Left renal pelvis (tissue), 4 donors: ENCODE measurements at regions not wholly inside any gene's neighbourhood (a gene's known extent, or its start where the extent isn't known, plus 50 kb on each side); places are given as distances from the start of the nearest gene placed in this dataset.
"Not testable (repeated sequence)": the region's sequence is repeated elsewhere in the genome, so short reads cannot be mapped to it uniquely, and the experiment has no call there.

Source experiments
- DNase-seq, 4 donors: peaks; one replicate each; pipeline ENCODE4 v3.0.0-alpha.2; 2013; ENCODE audit warnings: low read depth in 4 of 4, low spot score in 3 of 4

GRCh38 chr11:81655351-81655750 lies 1078.3 kb downstream of the FAM181B start:
- no peak for DNase-seq

DNA sequence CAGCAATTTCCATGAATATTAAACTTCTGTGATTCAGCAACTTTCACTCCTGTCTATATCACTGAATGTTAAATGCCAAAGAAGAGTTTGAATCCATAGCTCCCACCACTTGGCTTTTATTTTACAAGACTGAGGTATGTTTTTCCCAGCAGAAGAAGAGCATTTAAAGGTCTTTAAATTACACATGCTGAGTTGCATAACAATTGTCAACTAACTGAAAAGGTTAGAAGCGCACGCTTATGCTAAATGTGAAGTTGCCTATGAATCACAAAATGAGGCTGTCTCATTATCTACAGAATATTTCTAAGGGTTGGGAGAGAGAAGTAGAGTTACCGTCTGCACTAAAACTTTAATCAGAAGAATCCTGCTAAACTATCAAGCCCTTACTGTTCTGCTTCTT lies 1086.3 kb downstream of the FAM181B start:
- no peak for DNase-seq

- DNase-seq, result peak in 3 of 4 donors; percentile 18 to 31 (median 22)
Measured at GRCh38 chr11:81644239-81644840, 1089.3 kb downstream of the FAM181B start.

GRCh38 chr11:81634483-81634882 lies 1099.2 kb downstream of the FAM181B start:
- no peak for DNase-seq

GRCh38 chr11:81602508-81602907 lies 1131.2 kb downstream of the FAM181B start:
- DNase-seq, result no peak

- DNase-seq, result peak in 3 of 4 donors; percentile 8 to 22 (median 19)
Measured at GRCh38 chr11:81596704-81597103, 1137.0 kb downstream of the FAM181B start.

DNA sequence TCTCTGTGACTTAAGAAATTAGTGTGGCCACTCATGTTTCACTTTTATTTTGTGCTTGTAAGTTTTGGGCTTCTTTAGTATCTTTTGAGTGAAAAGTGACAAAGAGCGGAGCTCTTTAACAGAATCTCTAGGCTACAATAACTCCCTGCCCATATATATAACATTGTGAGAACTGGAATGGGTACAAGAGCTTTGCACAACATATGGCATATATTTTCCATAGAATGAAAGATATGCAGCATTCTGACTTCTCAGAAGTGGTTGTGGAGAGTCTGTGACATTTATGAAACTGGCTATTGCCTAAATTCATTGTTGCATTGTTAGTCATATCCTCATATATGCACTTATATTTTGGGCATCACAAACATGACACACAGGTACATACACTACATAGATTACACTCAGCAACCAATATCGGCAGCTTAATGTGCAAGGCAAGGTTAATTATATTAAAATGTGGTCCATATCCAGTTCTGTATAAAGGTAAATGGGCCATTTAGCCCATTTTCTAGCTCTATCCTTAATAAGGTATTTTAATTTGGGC lies 1148.2 kb downstream of the FAM181B start:
- DNase-seq, result no peak

GRCh38 chr11:81579339-81579738 lies 1154.3 kb downstream of the FAM181B start:
- DNase-seq, result no peak

GRCh38 chr11:81578571-81578970 lies 1155.1 kb downstream of the FAM181B start:
- no peak for DNase-seq

DNA sequence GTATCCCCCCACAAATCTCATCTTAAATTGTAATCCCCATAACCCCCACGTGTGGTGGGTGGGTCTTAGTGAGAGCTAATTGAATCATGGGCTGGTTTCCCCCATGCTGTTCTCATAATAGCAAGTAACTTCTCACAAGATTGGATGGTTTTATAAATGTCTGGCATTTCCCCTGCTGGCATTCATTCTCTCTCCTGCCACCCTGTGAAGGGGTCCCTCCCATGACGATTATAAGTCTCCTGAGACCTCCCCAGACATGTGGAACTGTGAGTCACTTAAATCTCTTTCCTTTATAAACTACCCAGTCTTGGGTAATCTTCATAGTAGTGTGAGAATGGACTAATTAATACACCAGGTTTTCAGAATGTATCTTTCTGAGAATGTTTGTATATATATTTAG lies 1159.4 kb downstream of the FAM181B start:
- no peak for DNase-seq

- DNase-seq, result no peak
Measured at GRCh38 chr11:81573367-81573766, 1160.3 kb downstream of the FAM181B start.

GRCh38 chr11:81570669-81571068 lies 1163.0 kb downstream of the FAM181B start:
- DNase-seq, result no peak

DNA sequence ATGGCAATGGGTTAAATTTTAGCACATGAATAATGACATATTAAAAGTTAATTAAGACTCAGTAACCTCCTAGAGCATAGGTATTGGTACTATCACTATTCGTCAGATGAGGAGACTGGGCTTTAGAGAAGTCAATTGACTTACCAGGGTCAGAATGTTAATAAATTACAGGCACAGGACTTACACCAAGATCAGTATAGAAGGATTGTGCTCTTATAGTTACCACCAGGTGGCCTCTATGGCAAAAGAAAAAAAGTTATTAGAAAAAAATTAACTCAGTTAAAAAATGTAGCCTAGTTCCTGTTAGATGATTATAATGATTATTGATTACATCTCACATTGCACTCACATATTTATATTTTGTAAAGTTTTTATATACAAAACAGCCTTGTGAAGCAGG lies 1163.7 kb downstream of the FAM181B start:
- DNase-seq, result no peak

DNA sequence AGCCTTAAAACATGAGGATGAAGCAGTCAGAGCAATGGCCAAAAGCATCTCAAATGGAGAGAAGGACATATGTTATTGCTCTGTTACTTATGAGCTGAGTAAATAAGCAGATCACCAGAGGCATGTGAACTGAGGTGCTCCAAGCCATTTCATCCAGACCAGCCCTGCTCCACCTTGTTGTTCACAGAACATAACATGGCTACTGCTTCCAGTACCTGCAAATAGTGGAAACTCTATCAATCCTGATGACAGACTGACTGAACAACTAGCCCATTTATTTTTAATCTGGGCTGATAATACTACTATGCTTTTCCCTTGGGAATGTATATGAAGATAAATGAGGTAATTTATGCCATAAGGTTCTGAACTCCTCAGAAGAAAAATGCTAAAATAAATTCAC lies 1164.7 kb downstream of the FAM181B start:
- DNase-seq, result no peak

DNA sequence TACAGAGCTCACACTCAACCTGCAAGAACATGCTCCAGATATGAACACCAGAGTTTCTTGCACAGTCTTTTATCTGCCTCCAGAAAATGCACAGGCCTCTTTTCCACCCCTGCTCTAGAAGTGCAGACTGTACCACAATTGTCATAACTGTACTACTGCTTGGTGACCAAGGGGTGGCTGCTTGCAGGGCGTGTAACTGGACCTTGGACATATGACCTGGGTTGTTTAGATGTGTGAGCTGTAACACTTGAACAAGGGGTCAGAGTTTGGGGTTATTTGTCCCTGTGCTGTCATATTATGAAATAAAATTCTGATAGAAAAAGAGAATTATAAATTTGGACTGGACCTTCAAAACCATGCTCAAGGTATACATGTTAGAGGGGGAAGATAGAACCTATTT lies 1185.5 kb downstream of the FAM181B start:
- DNase-seq, result no peak

- DNase-seq, result not testable (repeated sequence)
Measured at GRCh38 chr11:81539806-81540205, 1193.9 kb downstream of the FAM181B start.

DNA sequence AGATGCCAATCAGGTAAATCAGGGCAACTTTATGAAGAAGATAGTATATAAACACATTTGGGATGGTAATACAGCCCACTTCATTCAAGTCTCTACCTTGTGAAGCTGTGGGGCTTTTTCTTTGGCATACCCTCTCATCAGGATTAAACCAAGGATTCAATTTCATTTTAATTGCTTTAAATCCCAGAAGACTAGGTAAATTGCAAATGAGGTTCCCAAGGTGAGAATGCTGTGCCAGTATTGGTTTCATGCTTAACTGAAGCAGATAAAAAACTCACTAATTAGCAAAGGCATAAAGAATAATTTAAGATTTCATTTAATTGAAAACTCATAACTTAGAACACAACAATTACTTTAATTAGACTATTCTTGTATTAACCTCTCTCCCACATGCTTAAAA lies 1218.1 kb downstream of the FAM181B start:
- DNase-seq, result no peak

GRCh38 chr11:81497202-81497804 lies 1236.4 kb downstream of the FAM181B start:
- DNase-seq, result peak in 2 of 4 donors; percentile 18 to 31

DNA sequence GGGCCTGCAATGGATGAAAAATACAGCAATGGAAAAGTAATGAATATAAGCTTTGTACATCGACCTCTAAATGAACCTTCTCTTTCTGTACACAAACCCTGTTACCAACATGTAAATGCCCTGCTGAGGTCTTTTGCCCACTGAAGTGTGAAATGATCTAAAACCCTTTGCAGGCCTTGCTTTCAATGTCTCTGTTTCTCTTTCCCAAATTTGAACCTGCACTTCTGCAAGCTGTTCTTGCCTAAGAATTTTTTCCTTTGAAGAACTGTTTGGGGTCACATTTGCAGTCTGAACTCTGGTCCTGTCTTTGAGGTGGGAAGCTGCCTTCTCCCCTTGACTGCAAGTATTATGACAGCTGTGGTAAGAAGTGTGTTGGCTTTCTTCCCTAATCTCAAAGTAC lies 1237.1 kb downstream of the FAM181B start:
- no peak for DNase-seq

GRCh38 chr11:81495699-81496292 lies 1237.9 kb downstream of the FAM181B start:
- no peak for DNase-seq

GRCh38 chr11:81494431-81494830 lies 1239.2 kb downstream of the FAM181B start:
- DNase-seq, result no peak

- no peak for DNase-seq
Measured at GRCh38 chr11:81492923-81493445, 1240.7 kb downstream of the FAM181B start.
